Upper lobe of right lung (tissue), 1 donor: ENCODE measurements at regions not wholly inside any gene's neighbourhood (a gene's known extent, or its start where the extent isn't known, plus 50 kb on each side); places are given as distances from the start of the nearest gene placed in this dataset.
A peak's percentile ranks its signal among the peaks of the same experiment; 100 is the strongest.

ENCODE experiments used
- ATAC-seq: fragments of 200-7000 bp; cut with Tn5 transposase; one replicate; pipeline ENCODE4 v1.9.1; 2020; ENCODE audit warnings: mild to moderate bottlenecking, moderate library complexity
- DNase-seq: peaks from one replicate; pipeline ENCODE4 v3.0.0-alpha.2; 2020
- H3K27ac ChIP-seq: fragments of 200-600 bp; one replicate; pipeline ENCODE4 v1.8.0; 2022
- H3K27me3 ChIP-seq: fragments of 200-600 bp; one replicate; pipeline ENCODE4 v1.8.0; 2022; ENCODE audit warnings: mild to moderate bottlenecking
- H3K36me3 ChIP-seq: fragments of 200-600 bp; one replicate; pipeline ENCODE4 v1.8.0; 2022
- H3K4me1 ChIP-seq: fragments of 200-600 bp; one replicate; pipeline ENCODE4 v1.8.0; 2022
- H3K4me3 ChIP-seq: fragments of 200-600 bp; one replicate; pipeline ENCODE4 v1.8.0; 2022; ENCODE audit warnings: mild to moderate bottlenecking
- H3K9me3 ChIP-seq: fragments of 200-600 bp; one replicate; pipeline ENCODE4 v1.8.0; 2022
- intact Hi-C: fragments of 100-400 bp; cut with DNase I; formaldehyde crosslinking; loops from one replicate; pipeline ENCODE4 v1.11.0; 2022
- TF ChIP-seq, protein P1 (sequence below): fragments of 200-600 bp; IDR thresholded peaks from one replicate; pipeline ENCODE4 v1.8.0; 2022; ENCODE audit warnings: antibody characterized with exemption
- donor health status: DM: no; HTN: yes; CAD: no; lungs with severe emphysema.

DNA sequence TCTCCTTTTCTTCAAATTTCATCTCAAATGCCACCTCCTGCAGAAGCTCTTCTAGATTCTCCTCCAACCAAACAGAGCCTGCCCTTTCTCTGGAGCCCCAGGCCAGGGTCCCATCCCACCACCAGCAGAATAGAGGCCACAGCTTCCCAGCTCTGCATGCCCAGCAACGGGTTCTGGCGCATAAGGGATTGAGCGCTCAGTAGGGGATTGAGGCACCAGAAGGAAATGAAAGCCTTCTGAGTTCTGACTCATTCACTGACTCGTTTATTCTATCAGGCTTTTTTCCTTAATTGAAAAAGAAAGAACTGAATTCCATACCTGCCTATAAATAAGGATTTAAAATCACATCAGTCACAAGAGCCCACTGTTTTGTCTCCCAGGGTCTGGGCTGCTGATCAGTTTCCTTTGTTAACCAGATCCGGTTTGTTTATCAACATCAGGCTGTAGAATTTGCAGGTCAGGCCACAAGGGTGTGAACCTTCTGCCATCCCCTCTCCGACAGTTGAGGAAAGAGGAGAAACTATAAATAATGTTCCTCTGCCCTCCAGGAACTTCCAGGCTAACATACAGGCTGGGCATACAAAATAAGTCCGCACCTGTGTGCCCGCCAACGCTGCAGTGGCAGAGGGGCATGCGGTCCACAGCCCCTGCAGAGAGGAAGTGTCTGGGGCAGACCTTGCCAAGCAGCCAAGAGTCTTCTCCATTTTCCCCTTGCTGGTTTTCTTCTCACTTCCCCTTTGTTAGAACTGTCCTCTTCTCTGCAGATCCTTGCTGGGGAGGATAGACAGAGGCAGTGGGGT lies 63.5 kb upstream of the PRDM11 start:
- H3K27ac ChIP-seq, result no peak overlapping the region
- H3K9me3 ChIP-seq, result no peaks in the 10 kb centered on the region
- H3K36me3 ChIP-seq, result no peaks in the 10 kb centered on the region
- peaks cover 43% of the 10 kb centered on the region for H3K4me1 ChIP-seq
- ATAC-seq (peak; percentile 55), DNase-seq (no peak)
- H3K4me3 ChIP-seq, result no peak overlapping the region
- H3K27me3 ChIP-seq, result no peaks in the 10 kb centered on the region
- TF ChIP-seq, protein P1, sequence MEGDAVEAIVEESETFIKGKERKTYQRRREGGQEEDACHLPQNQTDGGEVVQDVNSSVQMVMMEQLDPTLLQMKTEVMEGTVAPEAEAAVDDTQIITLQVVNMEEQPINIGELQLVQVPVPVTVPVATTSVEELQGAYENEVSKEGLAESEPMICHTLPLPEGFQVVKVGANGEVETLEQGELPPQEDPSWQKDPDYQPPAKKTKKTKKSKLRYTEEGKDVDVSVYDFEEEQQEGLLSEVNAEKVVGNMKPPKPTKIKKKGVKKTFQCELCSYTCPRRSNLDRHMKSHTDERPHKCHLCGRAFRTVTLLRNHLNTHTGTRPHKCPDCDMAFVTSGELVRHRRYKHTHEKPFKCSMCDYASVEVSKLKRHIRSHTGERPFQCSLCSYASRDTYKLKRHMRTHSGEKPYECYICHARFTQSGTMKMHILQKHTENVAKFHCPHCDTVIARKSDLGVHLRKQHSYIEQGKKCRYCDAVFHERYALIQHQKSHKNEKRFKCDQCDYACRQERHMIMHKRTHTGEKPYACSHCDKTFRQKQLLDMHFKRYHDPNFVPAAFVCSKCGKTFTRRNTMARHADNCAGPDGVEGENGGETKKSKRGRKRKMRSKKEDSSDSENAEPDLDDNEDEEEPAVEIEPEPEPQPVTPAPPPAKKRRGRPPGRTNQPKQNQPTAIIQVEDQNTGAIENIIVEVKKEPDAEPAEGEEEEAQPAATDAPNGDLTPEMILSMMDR, result no peak
- intact Hi-C loops, result no loop called here

GRCh38 chr11:45083544-45084087 lies 62.8 kb upstream of the PRDM11 start:
- H3K9me3 ChIP-seq, result no peaks in the 10 kb centered on the region
- no peaks in the 10 kb centered on the region for H3K36me3 ChIP-seq
- H3K4me1 ChIP-seq, result peaks cover 48% of the 10 kb centered on the region
- no peak overlapping the region for H3K4me3 ChIP-seq
- ATAC-seq (peak; percentile 25), DNase-seq (no peak)
- TF ChIP-seq, protein P1, result peak; percentile 23
- H3K27me3 ChIP-seq, result no peaks in the 10 kb centered on the region
- H3K27ac ChIP-seq, result no peak overlapping the region
- intact Hi-C loops, result no loop called here

GRCh38 chr11:45085646-45086501 lies 60.6 kb upstream of the PRDM11 start:
- ATAC-seq (no peak), DNase-seq (no peak)
- Histone ChIP-seq H3K4me1 (peaks cover 37% of the 10 kb centered on the region), H3K36me3 (no peaks in the 10 kb centered on the region), H3K9me3 (no peaks in the 10 kb centered on the region), H3K27me3 (no peaks in the 10 kb centered on the region), H3K27ac (no peak overlapping the region), H3K4me3 (no peak overlapping the region)
- intact Hi-C loops, result no loop called here
- TF ChIP-seq, protein P1, result no peak

DNA sequence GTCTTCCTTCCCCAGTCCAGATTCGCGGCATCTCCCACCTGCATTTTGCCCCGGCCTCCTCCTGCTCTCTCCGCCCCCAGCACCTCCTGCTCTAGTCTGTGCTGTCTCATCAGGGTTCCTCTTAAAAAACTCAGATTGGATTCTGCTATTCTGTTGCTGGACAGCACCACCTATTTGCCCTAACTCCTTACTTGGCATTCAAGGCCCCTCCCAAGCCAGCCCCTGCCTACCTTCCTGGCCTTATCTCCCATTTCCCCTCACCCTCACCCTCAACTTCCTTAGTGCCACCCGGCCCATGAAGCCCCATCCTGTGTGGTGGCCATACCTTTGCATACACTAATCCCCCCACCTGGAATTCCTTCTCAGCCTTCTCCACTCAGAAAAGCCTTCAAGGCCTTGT lies 59.9 kb upstream of the PRDM11 start:
- Histone ChIP-seq H3K36me3 (no peaks in the 10 kb centered on the region), H3K27ac (no peak overlapping the region), H3K4me1 (peaks cover 41% of the 10 kb centered on the region), H3K9me3 (no peaks in the 10 kb centered on the region), H3K27me3 (no peaks in the 10 kb centered on the region), H3K4me3 (no peak overlapping the region)
- DNase-seq, result no peak
- no peak for ATAC-seq
- TF ChIP-seq, protein P1, result no peak
- intact Hi-C loops, result no loop called here

DNA sequence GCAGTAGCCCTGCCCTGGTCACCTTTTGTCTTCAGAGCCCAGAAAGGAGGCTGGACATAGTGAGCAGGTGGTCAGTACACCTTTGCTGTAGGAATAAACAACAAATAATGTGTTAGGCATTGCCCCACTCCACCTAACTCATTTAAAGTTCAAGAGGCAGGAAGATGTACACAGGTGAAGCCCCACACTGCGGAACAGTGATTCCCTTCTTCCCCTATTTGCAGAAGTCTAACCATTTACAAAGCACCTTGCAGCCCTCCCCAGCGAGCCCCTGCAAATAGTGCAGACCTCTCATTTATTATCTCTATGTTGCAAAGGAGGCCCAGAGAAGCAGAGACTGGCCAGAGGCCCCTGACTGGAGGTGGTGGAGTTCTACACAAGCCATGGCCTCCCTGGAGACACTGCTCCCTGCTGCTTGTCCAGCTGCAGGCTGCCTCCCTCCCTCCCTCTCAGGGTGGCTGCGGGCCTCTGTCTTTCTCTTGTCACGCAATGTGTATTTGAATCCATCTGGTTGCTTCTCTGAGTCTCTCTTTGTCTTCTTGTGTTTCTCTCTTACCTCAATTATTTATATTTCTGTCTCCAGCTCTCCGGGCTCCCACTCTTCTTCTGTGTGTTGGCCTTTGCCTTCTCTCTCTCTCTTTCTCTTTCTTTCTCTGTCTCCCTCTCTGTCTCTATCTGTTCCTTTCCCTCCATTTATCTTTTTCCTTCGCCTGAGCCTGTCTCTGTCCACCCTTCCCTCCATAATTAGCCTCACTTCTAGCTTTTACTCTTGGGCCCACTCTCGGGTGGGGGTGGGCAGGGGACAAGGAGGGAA lies 59.1 kb upstream of the PRDM11 start:
- Histone ChIP-seq H3K9me3 (no peaks in the 10 kb centered on the region), H3K4me1 (peaks cover 49% of the 10 kb centered on the region), H3K27me3 (no peaks in the 10 kb centered on the region), H3K36me3 (no peaks in the 10 kb centered on the region), H3K4me3 (no peak overlapping the region), H3K27ac (peak overlapping the region; percentile 3)
- intact Hi-C loops, result no loop called here
- no peak for DNase-seq
- ATAC-seq, result no peak
- TF ChIP-seq, protein P1, result no peak
